Testis (tissue), 2 donors: ENCODE measurements at regions not wholly inside any gene's neighbourhood (a gene's known extent, or its start where the extent isn't known, plus 50 kb on each side); places are given as distances from the start of the nearest gene placed in this dataset.

ENCODE experiments used
- POLR2A ChIP-seq: fragments of 450-650 bp; IDR thresholded peaks from one replicate; pipeline ENCODE4 v1.6.1; 2017; ENCODE audit warnings: antibody characterized with exemption, mild to moderate bottlenecking, moderate library complexity
- TF ChIP-seq, protein P1 (sequence below), 3 experiments: fragments of 450-650 bp in 2 of 3; fragments of 200-600 bp in 1 of 3; sonication (generic) in 1 of 3; IDR thresholded peaks; one replicate each; pipeline ENCODE4 v1.5.1; 2016 to 2019; ENCODE audit warnings: antibody characterized with exemption in 3 of 3, mild to moderate bottlenecking in 2 of 3, moderate library complexity in 1 of 3

DNA sequence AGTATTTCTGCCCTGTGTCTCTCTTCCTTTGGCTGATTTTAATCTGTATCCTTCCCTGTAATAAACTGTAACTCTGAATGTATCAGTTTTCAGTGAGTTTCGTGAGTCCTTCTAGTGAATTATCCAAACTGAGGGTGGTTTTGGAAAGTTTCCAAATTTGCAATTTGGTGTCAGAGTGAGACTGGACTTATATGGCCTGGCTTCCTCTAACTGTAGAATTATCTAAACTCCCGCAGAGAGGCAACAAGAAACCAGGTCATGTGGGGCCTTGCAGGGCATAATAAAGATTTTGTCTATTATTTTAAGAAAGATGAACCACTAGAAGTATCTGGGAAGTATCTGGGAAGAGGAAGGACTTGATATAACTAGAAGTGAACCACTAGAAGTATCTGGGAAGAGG, 95.3 kb upstream of the RNF152 start:
- TF ChIP-seq, protein P1, sequence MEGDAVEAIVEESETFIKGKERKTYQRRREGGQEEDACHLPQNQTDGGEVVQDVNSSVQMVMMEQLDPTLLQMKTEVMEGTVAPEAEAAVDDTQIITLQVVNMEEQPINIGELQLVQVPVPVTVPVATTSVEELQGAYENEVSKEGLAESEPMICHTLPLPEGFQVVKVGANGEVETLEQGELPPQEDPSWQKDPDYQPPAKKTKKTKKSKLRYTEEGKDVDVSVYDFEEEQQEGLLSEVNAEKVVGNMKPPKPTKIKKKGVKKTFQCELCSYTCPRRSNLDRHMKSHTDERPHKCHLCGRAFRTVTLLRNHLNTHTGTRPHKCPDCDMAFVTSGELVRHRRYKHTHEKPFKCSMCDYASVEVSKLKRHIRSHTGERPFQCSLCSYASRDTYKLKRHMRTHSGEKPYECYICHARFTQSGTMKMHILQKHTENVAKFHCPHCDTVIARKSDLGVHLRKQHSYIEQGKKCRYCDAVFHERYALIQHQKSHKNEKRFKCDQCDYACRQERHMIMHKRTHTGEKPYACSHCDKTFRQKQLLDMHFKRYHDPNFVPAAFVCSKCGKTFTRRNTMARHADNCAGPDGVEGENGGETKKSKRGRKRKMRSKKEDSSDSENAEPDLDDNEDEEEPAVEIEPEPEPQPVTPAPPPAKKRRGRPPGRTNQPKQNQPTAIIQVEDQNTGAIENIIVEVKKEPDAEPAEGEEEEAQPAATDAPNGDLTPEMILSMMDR (IDR thresholded peaks at IDR 0.05), result no peak
- TF ChIP-seq POLR2A, result no peak
